ENCODE measurements at regions not wholly inside any gene's neighbourhood (a gene's known extent, or its start where the extent isn't known, plus 50 kb on each side); places are given as distances from the start of the nearest gene placed in this dataset.

GRCh38 chr4:23058165-23058776, 365.5 kb downstream of the GBA3 start:
- no peak for TF ChIP-seq KDM3A (CRISPR knock-in tag; IDR thresholded peaks at IDR 0.05; ENCODE audit: low read depth)
- no peak for TF ChIP-seq RAD21 (CRISPR knock-in tag; IDR thresholded peaks at IDR 0.05)
- no peak for TF ChIP-seq ZUFSP (CRISPR knock-in tag; IDR thresholded peaks at IDR 0.05; ENCODE audit: borderline replicate concordance)
- TF ChIP-seq ZFP41 (CRISPR knock-in tag; IDR thresholded peaks at IDR 0.05; ENCODE audit: borderline replicate concordance), result no peak
- TF ChIP-seq ZNF7 (CRISPR knock-in tag; IDR thresholded peaks at IDR 0.05), result no peak
- TF ChIP-seq ZBTB8A (CRISPR knock-in tag; IDR thresholded peaks at IDR 0.05; ENCODE audit: borderline replicate concordance, low read depth), result no peak
- TF ChIP-seq EZH2 (conservative IDR thresholded peaks at IDR 0.05; ENCODE audit: low read depth, low read length), result no peak
- TF ChIP-seq ZNF451 (CRISPR knock-in tag; IDR thresholded peaks at IDR 0.05), result no peak
- TF ChIP-seq GABPA (IDR thresholded peaks at IDR 0.05; ENCODE audit: low read depth, low read length), result no peak
- TF ChIP-seq GABPA (CRISPR knock-in tag; IDR thresholded peaks at IDR 0.05; ENCODE audit: low read depth), result no peak

Measured in HepG2 (cell line).